ENCODE measurements at regions not wholly inside any gene's neighbourhood (a gene's known extent, or its start where the extent isn't known, plus 50 kb on each side); places are given as distances from the start of the nearest gene placed in this dataset.

- peaks cover 10% of the 10 kb centered on the region; the same call in 1 of the 2 replicates for H3K4me1 ChIP-seq (ENCODE audit: control insufficient read depth, insufficient read depth, low read length)
- no peak overlapping the region for H3K9ac ChIP-seq (ENCODE audit: low read length)
- H3K9me3 ChIP-seq (ENCODE audit: control insufficient read depth, insufficient read depth, low read depth, low read length) = no peaks in the 10 kb centered on the region
- H3K27me3 ChIP-seq (ENCODE audit: control insufficient read depth, insufficient read depth, low read length) = no peaks in the 10 kb centered on the region
- no peak overlapping the region for H3K4me3 ChIP-seq (ENCODE audit: low read depth, low read length)
- no peak overlapping the region for H3K27ac ChIP-seq (ENCODE audit: low read depth, low read length)
- H3K36me3 ChIP-seq (ENCODE audit: control insufficient read depth, insufficient read depth, low read length) = no peaks in the 10 kb centered on the region
These were observed 163.4 kb upstream of the NECTIN1 start for GRCh38 chr11:119892311-119892808.

DNA sequence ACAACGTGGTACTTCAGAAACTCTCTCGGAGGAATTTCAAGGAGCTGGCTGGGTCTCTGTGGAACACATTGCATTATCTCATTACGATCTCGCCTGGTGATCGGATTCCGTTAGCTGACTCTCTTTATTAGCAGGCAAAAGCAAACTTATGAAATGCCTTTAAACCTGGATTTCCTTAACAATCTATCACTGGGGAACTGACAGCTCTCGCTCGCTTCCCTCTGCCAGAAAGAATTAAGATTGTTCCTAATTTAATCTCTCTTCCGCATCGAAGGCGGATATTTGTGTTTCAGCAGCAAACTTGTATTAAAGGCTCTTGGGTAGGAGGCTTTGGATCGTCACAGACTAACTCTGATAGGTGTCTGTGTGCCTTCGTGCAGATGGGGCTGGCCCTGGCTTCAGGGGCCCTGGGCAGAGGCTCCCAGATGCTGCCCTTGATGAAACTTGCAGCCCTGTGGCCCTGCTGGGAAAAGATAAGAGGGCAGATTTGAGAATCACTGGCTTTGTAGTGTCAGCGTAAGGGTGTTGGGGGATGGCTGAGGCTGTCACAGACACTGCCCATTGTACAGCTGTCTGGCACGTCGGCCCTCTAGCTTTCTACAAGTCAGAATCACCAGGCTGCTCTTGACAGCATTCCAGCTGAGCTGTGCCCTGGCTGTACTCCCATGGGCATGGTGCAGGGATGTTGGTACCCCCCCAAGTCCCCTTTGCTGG lies 162.2 kb upstream of the NECTIN1 start:
- Histone ChIP-seq H3K9ac (ENCODE audit: low read length) (no peak overlapping the region), H3K27ac (ENCODE audit: low read depth, low read length) (no peak overlapping the region), H3K27me3 (ENCODE audit: control insufficient read depth, insufficient read depth, low read length) (no peaks in the 10 kb centered on the region)

DNA sequence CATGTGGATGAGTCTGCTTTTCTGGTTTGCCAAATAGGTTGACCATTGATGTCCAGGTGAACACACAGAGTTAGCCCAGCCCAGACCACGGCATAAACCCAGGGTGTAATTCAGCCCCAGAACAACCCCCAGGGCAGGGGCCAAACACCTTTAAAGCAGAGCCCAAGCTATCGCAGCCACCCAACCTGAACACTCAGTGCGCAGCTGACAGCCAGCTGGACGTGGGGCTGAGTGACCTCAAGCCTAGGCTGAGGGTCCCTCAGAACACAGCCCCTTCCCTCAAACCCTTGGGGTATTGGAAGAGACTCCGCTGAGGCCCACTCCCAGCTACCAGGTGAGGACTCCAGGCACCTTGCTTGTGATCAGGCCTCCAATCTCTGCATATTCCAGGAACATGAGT lies 161.5 kb upstream of the NECTIN1 start:
- no peaks in the 10 kb centered on the region for H3K9me3 ChIP-seq (ENCODE audit: control insufficient read depth, insufficient read depth, low read depth, low read length)
- peaks cover 10% of the 10 kb centered on the region; the same call in 1 of the 2 replicates for H3K4me1 ChIP-seq (ENCODE audit: control insufficient read depth, insufficient read depth, low read length)
- H3K36me3 ChIP-seq (ENCODE audit: control insufficient read depth, insufficient read depth, low read length) = no peaks in the 10 kb centered on the region
- H3K27me3 ChIP-seq (ENCODE audit: control insufficient read depth, insufficient read depth, low read length) = no peaks in the 10 kb centered on the region
- no peak overlapping the region for H3K9ac ChIP-seq (ENCODE audit: low read length)
- H3K4me3 ChIP-seq (ENCODE audit: low read depth, low read length) = no peak overlapping the region
- no peak overlapping the region for H3K27ac ChIP-seq (ENCODE audit: low read depth, low read length)

More for the DNA sequence above, 162.2 kb upstream of the NECTIN1 start:
- H3K36me3 ChIP-seq (ENCODE audit: control insufficient read depth, insufficient read depth, low read length) = no peaks in the 10 kb centered on the region
- no peaks in the 10 kb centered on the region for H3K9me3 ChIP-seq (ENCODE audit: control insufficient read depth, insufficient read depth, low read depth, low read length)
- peaks cover 10% of the 10 kb centered on the region; the same call in 1 of the 2 replicates for H3K4me1 ChIP-seq (ENCODE audit: control insufficient read depth, insufficient read depth, low read length)
- no peak overlapping the region for H3K4me3 ChIP-seq (ENCODE audit: low read depth, low read length)

GRCh38 chr11:119889728-119890280 lies 160.8 kb upstream of the NECTIN1 start:
- Histone ChIP-seq H3K9me3 (ENCODE audit: control insufficient read depth, insufficient read depth, low read depth, low read length) (no peaks in the 10 kb centered on the region), H3K4me1 (ENCODE audit: control insufficient read depth, insufficient read depth, low read length) (peaks cover 10% of the 10 kb centered on the region; the same call in 1 of the 2 replicates), H3K36me3 (ENCODE audit: control insufficient read depth, insufficient read depth, low read length) (no peaks in the 10 kb centered on the region), H3K27me3 (ENCODE audit: control insufficient read depth, insufficient read depth, low read length) (no peaks in the 10 kb centered on the region), H3K9ac (ENCODE audit: low read length) (no peak overlapping the region), H3K27ac (ENCODE audit: low read depth, low read length) (no peak overlapping the region), H3K4me3 (ENCODE audit: low read depth, low read length) (no peak overlapping the region)

DNA sequence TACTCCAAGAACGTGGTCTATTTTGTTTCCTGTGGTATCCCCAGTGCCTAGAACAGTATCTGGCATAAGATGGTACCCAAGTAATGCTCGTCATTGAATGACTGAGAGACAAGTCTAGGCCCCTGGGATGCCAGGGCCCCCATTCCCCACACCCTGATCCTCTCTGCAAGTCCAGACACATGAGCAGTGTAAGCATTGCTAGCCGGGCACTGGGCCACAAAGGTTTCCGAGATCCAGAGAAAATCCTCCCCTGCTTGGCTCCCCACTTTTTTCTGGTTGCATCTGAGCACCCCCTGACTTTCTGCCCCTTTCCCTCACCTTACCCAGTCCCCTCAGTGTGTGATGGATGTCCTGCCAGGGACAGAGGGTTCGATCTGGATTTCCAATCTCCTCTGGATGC lies 160.1 kb upstream of the NECTIN1 start:
- Histone ChIP-seq H3K27ac (ENCODE audit: low read depth, low read length) (no peak overlapping the region), H3K4me1 (ENCODE audit: control insufficient read depth, insufficient read depth, low read length) (peaks cover 13% of the 10 kb centered on the region; the same call in 1 of the 2 replicates), H3K27me3 (ENCODE audit: control insufficient read depth, insufficient read depth, low read length) (no peaks in the 10 kb centered on the region), H3K36me3 (ENCODE audit: control insufficient read depth, insufficient read depth, low read length) (no peaks in the 10 kb centered on the region), H3K4me3 (ENCODE audit: low read depth, low read length) (no peak overlapping the region), H3K9ac (ENCODE audit: low read length) (no peak overlapping the region), H3K9me3 (ENCODE audit: control insufficient read depth, insufficient read depth, low read depth, low read length) (no peaks in the 10 kb centered on the region)

GRCh38 chr11:119888119-119888518 lies 159.1 kb upstream of the NECTIN1 start:
- Histone ChIP-seq H3K27ac (ENCODE audit: low read depth, low read length) (no peak overlapping the region), H3K4me1 (ENCODE audit: control insufficient read depth, insufficient read depth, low read length) (peaks cover 15% of the 10 kb centered on the region; the same call in 1 of the 2 replicates), H3K9ac (ENCODE audit: low read length) (no peak overlapping the region), H3K36me3 (ENCODE audit: control insufficient read depth, insufficient read depth, low read length) (no peaks in the 10 kb centered on the region), H3K27me3 (ENCODE audit: control insufficient read depth, insufficient read depth, low read length) (no peaks in the 10 kb centered on the region), H3K9me3 (ENCODE audit: control insufficient read depth, insufficient read depth, low read depth, low read length) (no peaks in the 10 kb centered on the region), H3K4me3 (ENCODE audit: low read depth, low read length) (no peak overlapping the region)

GRCh38 chr11:119886667-119887230 lies 157.7 kb upstream of the NECTIN1 start:
- H3K9ac ChIP-seq (ENCODE audit: low read length) = no peak overlapping the region
- no peak overlapping the region for H3K4me3 ChIP-seq (ENCODE audit: low read depth, low read length)
- no peaks in the 10 kb centered on the region for H3K9me3 ChIP-seq (ENCODE audit: control insufficient read depth, insufficient read depth, low read depth, low read length)
- H3K36me3 ChIP-seq (ENCODE audit: control insufficient read depth, insufficient read depth, low read length) = no peaks in the 10 kb centered on the region
- no peak overlapping the region for H3K27ac ChIP-seq (ENCODE audit: low read depth, low read length)
- peaks cover 8% of the 10 kb centered on the region; the same call in 1 of the 2 replicates for H3K4me1 ChIP-seq (ENCODE audit: control insufficient read depth, insufficient read depth, low read length)
- no peaks in the 10 kb centered on the region for H3K27me3 ChIP-seq (ENCODE audit: control insufficient read depth, insufficient read depth, low read length)

GRCh38 chr11:119885861-119886567 lies 157.0 kb upstream of the NECTIN1 start:
- Histone ChIP-seq H3K4me1 (ENCODE audit: control insufficient read depth, insufficient read depth, low read length) (peaks cover 8% of the 10 kb centered on the region; the same call in 1 of the 2 replicates), H3K27me3 (ENCODE audit: control insufficient read depth, insufficient read depth, low read length) (no peaks in the 10 kb centered on the region), H3K9me3 (ENCODE audit: control insufficient read depth, insufficient read depth, low read depth, low read length) (no peaks in the 10 kb centered on the region), H3K9ac (ENCODE audit: low read length) (no peak overlapping the region), H3K4me3 (ENCODE audit: low read depth, low read length) (no peak overlapping the region), H3K36me3 (ENCODE audit: control insufficient read depth, insufficient read depth, low read length) (no peaks in the 10 kb centered on the region), H3K27ac (ENCODE audit: low read depth, low read length) (no peak overlapping the region)

DNA sequence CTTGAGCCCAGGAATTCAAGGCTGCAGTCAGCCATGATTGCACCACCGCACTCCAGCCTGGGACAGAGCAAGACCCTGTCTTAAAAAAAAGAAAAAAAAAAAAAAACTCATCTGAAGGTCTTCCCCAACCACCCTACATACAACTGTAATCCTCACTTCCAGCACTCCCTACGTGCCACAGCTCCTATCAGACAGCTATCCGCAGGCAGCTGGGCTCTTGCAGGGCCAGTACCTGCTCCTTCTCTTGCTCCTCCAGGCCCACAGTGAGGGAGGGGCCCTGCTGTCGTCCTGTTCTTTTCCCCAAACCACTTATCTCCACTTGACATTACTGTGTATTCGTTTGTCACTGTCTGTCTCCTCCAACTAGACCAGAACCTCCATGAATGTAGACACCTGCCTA lies 156.1 kb upstream of the NECTIN1 start:
- Histone ChIP-seq H3K4me3 (ENCODE audit: low read depth, low read length) (no peak overlapping the region), H3K27me3 (ENCODE audit: control insufficient read depth, insufficient read depth, low read length) (no peaks in the 10 kb centered on the region), H3K9ac (ENCODE audit: low read length) (no peak overlapping the region), H3K9me3 (ENCODE audit: control insufficient read depth, insufficient read depth, low read depth, low read length) (no peaks in the 10 kb centered on the region), H3K27ac (ENCODE audit: low read depth, low read length) (no peak overlapping the region), H3K4me1 (ENCODE audit: control insufficient read depth, insufficient read depth, low read length) (peaks cover 8% of the 10 kb centered on the region; the same call in 1 of the 2 replicates), H3K36me3 (ENCODE audit: control insufficient read depth, insufficient read depth, low read length) (no peaks in the 10 kb centered on the region)

DNA sequence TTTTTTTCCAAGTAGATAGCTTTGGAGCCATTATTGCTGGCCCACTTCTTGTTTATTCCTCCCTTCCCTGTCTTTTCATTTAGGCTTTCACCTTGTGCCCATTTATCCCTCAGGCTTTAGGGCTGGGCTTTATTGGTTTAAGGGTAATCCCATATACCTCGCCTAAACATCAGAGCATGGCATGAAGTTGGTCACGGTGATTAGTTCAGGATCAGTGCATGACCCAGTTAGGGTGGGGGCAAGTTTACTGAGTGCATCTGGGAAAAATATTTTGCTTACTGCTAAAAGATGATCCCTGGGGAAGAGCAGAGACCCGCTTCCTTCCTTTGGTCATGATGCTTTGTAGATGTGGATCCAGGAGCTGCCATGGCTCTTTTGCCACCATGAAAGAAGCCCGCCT lies 153.3 kb upstream of the NECTIN1 start:
- Histone ChIP-seq H3K27ac (ENCODE audit: low read depth, low read length) (no peak overlapping the region), H3K4me3 (ENCODE audit: low read depth, low read length) (no peak overlapping the region), H3K36me3 (ENCODE audit: control insufficient read depth, insufficient read depth, low read length) (no peaks in the 10 kb centered on the region), H3K9me3 (ENCODE audit: control insufficient read depth, insufficient read depth, low read depth, low read length) (no peaks in the 10 kb centered on the region), H3K27me3 (ENCODE audit: control insufficient read depth, insufficient read depth, low read length) (no peaks in the 10 kb centered on the region), H3K9ac (ENCODE audit: low read length) (no peak overlapping the region), H3K4me1 (ENCODE audit: control insufficient read depth, insufficient read depth, low read length) (peaks cover 10% of the 10 kb centered on the region; the same call in 1 of the 2 replicates)

Data from HUES6 (cell line).